H1 (cell line): ENCODE measurements at regions not wholly inside any gene's neighbourhood (a gene's known extent, or its start where the extent isn't known, plus 50 kb on each side); places are given as distances from the start of the nearest gene placed in this dataset.

Experiments
- CTCF ChIA-PET: fragments of 300-600 bp; sonication (Branson Sonifier 250); formaldehyde crosslinking; loops from one replicate; lab custom pipeline; 2021; ENCODE audit not compliant: partially characterized antibody; lab: Charles Lee
- POLR2A ChIA-PET: fragments of 300-600 bp; sonication (Branson Sonifier 250); formaldehyde crosslinking; loops from one replicate; lab custom pipeline; 2021; ENCODE audit warnings: inconsistent platforms; ENCODE audit not compliant: partially characterized antibody; lab: Charles Lee
- DNase-seq, 2 experiments: peaks; one replicate each; pipeline versions ENCODE4 v3.0.0 to v3.0.0-alpha.2; 2010 to 2022; ENCODE audit warnings: low spot score in 2 of 2, low read depth in 1 of 2, mixed read lengths in 1 of 2
- FAIRE-seq: peaks from 2 replicates; lab custom pipeline; 2011; peaks lifted over from hg19 to GRCh38; lab: Jason Lieb, UNC
- H2AFZ ChIP-seq: 2 replicates; pipeline ENCODE4 v1.8.1; 2012; ENCODE audit warnings: low read length, inconsistent platforms
- H2AK5ac ChIP-seq: 2 replicates; pipeline ENCODE4 v1.6.1; 2013; ENCODE audit warnings: low read depth, low read length
- H2BK120ac ChIP-seq: replicated peaks from 2 replicates; pipeline ENCODE3; 2013; ENCODE audit warnings: low read depth, low read length, inconsistent platforms
- H2BK12ac ChIP-seq: 2 replicates; pipeline ENCODE4 v1.6.1; 2013; ENCODE audit warnings: low read depth, low read length
- H2BK15ac ChIP-seq: 2 replicates; pipeline ENCODE4 v1.6.1; 2013; ENCODE audit warnings: low read length
- H2BK20ac ChIP-seq: 2 replicates; pipeline ENCODE4 v1.6.1; 2013; ENCODE audit warnings: low read length
- H2BK5ac ChIP-seq: 2 replicates; pipeline ENCODE4 v1.6.1; 2013; ENCODE audit warnings: low read depth, low read length
- H3K14ac ChIP-seq: 2 replicates; pipeline ENCODE4 v1.6.1; 2013; ENCODE audit warnings: inconsistent platforms; ENCODE audit not compliant: insufficient read length
- H3K18ac ChIP-seq: 2 replicates; pipeline ENCODE4 v1.6.1; 2013; ENCODE audit warnings: low read length; ENCODE audit errors: extremely low read depth
- H3K23ac ChIP-seq: 2 replicates; pipeline ENCODE4 v1.6.1; 2013; ENCODE audit warnings: inconsistent platforms; ENCODE audit not compliant: insufficient read length
- H3K23me2 ChIP-seq: 2 replicates; pipeline ENCODE4 v1.6.1; 2013; ENCODE audit warnings: low read depth, low read length
- H3K27ac ChIP-seq: 2 replicates; pipeline ENCODE4 v1.6.1; 2011; ENCODE audit warnings: low read depth, low read length, inconsistent platforms
- H3K27me3 ChIP-seq, 4 experiments: replicated peaks in 1 of 4; 1 replicate in 1 of 4; 2 replicates in 3 of 4; pipeline versions ENCODE4 v1.6.1 to v1.8.1; 2011 to 2013; ENCODE audit warnings: low read length in 3 of 4, mild to moderate bottlenecking in 3 of 4, inconsistent platforms in 2 of 4, mixed read lengths in 2 of 4, moderate library complexity in 1 of 4; ENCODE audit not compliant: control insufficient read depth in 3 of 4, insufficient read depth in 3 of 4; ENCODE audit errors: extremely low read depth in 1 of 4
- H3K36me3 ChIP-seq, 4 experiments: 2 replicates each; pipeline versions ENCODE4 v1.6.1 to v1.8.1; 2011 to 2013; ENCODE audit warnings: mild to moderate bottlenecking in 4 of 4, low read length in 3 of 4, moderate library complexity in 2 of 4, control low read depth in 1 of 4, inconsistent platforms in 1 of 4; ENCODE audit not compliant: insufficient read depth in 4 of 4, control insufficient read depth in 2 of 4
- H3K4ac ChIP-seq: replicated peaks from 2 replicates; pipeline ENCODE3; 2013; ENCODE audit warnings: low read length, low read depth, mixed read lengths, inconsistent platforms; ENCODE audit not compliant: insufficient read length
- H3K4me1 ChIP-seq, 4 experiments: replicated peaks in 1 of 4; 1 replicate in 1 of 4; 2 replicates in 3 of 4; pipeline versions ENCODE4 v1.6.1 to v1.8.1; 2011 to 2013; ENCODE audit warnings: low read length in 3 of 4, inconsistent platforms in 2 of 4, mixed read lengths in 1 of 4; ENCODE audit not compliant: insufficient read depth in 4 of 4, control insufficient read depth in 3 of 4
- H3K4me2 ChIP-seq, 2 experiments: 2 replicates each; pipeline versions ENCODE4 v1.6.1 to v1.8.1; 2011 to 2013; ENCODE audit warnings: low read depth in 2 of 2, low read length in 2 of 2, control low read depth in 1 of 2, inconsistent platforms in 1 of 2, mild to moderate bottlenecking in 1 of 2; ENCODE audit not compliant: insufficient read depth in 1 of 2
- H3K4me3 ChIP-seq, 4 experiments: fragments of 200-600, 300-600 bp in 1 of 4; sonication (generic), shearing (Covaris generic), sonication (Bioruptor Twin) in 1 of 4; 2 replicates each; pipeline versions ENCODE4 v1.5.1 to v1.8.1; 2011 to 2016; ENCODE audit warnings: low read length in 4 of 4, low read depth in 3 of 4, control low read depth in 2 of 4, inconsistent platforms in 2 of 4, mild to moderate bottlenecking in 2 of 4, mixed read lengths in 1 of 4, moderate library complexity in 1 of 4; ENCODE audit not compliant: insufficient read depth in 2 of 4; ENCODE audit errors: extremely low read depth in 1 of 4
- H3K56ac ChIP-seq: replicated peaks from 2 replicates; pipeline ENCODE3; 2013; ENCODE audit warnings: low read depth, mild to moderate bottlenecking, mixed read lengths, low read length, inconsistent platforms; ENCODE audit not compliant: insufficient read length
- H3K79me1 ChIP-seq: 2 replicates; pipeline ENCODE4 v1.6.1; 2013; ENCODE audit warnings: low read depth, low read length, control low read depth
- H3K79me2 ChIP-seq, 2 experiments: 2 replicates each; pipeline versions ENCODE4 v1.6.1 to v1.8.1; 2012 to 2013; ENCODE audit warnings: low read length in 2 of 2, mild to moderate bottlenecking in 2 of 2, inconsistent platforms in 1 of 2; ENCODE audit not compliant: insufficient read depth in 2 of 2, control insufficient read depth in 1 of 2
- H3K9ac ChIP-seq, 4 experiments: replicated peaks in 1 of 4; 1 replicate in 1 of 4; 2 replicates in 3 of 4; pipeline versions ENCODE4 v1.6.1 to v1.8.1; 2011 to 2013; ENCODE audit warnings: low read depth in 3 of 4, low read length in 3 of 4, control low read depth in 2 of 4, mild to moderate bottlenecking in 2 of 4, moderate library complexity in 2 of 4, inconsistent platforms in 1 of 4; ENCODE audit errors: extremely low read depth in 1 of 4
- H3K9me3 ChIP-seq, 2 experiments: 2 replicates each; pipeline versions ENCODE4 v1.6.1 to v1.8.1; 2012 to 2013; ENCODE audit warnings: mild to moderate bottlenecking in 2 of 2, moderate library complexity in 2 of 2, control low read depth in 1 of 2, inconsistent platforms in 1 of 2, low read depth in 1 of 2, low read length in 1 of 2, mixed read lengths in 1 of 2; ENCODE audit not compliant: insufficient read depth in 2 of 2
- H4K20me1 ChIP-seq, 2 experiments: replicated peaks in 1 of 2; 2 replicates each; pipeline versions ENCODE3 to v1.8.1; 2011 to 2013; ENCODE audit warnings: inconsistent platforms in 2 of 2, low read length in 2 of 2, mild to moderate bottlenecking in 1 of 2; ENCODE audit not compliant: insufficient read depth in 2 of 2, control insufficient read depth in 1 of 2
- H4K5ac ChIP-seq: 2 replicates; pipeline ENCODE4 v1.6.1; 2013; ENCODE audit warnings: low read length, low read depth, mixed read lengths, inconsistent platforms; ENCODE audit not compliant: insufficient read length
- H4K8ac ChIP-seq: 2 replicates; pipeline ENCODE4 v1.8.0; 2013; ENCODE audit warnings: mild to moderate bottlenecking, moderate library complexity, low read length, inconsistent platforms; ENCODE audit not compliant: insufficient read depth; ENCODE audit errors: extremely low read depth
- H4K91ac ChIP-seq: replicated peaks from 2 replicates; pipeline ENCODE3; 2013; ENCODE audit warnings: low read length, mixed read lengths, inconsistent platforms; ENCODE audit not compliant: insufficient read length
- ASH2L ChIP-seq: fragments of 200-600, 300-600 bp; sonication (generic); IDR thresholded peaks from one replicate; pipeline ENCODE4 v1.7.1; 2017; ENCODE audit warnings: low read length
- CREB1 ChIP-seq: IDR thresholded peaks from 2 replicates; pipeline ENCODE4 v1.6.1; 2012; ENCODE audit warnings: inconsistent platforms
- EZH2 ChIP-seq: fragments of 200-600 bp; sonication (generic); IDR thresholded peaks from 2 replicates; pipeline ENCODE4 v1.7.1; 2012; ENCODE audit warnings: low read depth, mild to moderate bottlenecking, moderate library complexity, low read length, inconsistent platforms; ENCODE audit not compliant: severe bottlenecking
- GABPA ChIP-seq: IDR thresholded peaks from 2 replicates; pipeline ENCODE4 v1.6.1; 2011; ENCODE audit warnings: mild to moderate bottlenecking, low read length, moderate library complexity, borderline replicate concordance; ENCODE audit not compliant: insufficient read depth
- GTF2F1 ChIP-seq: IDR thresholded peaks from 2 replicates; pipeline ENCODE4 v1.6.1; 2012; ENCODE audit warnings: low read depth, low read length, improper control_type of control experiment, borderline replicate concordance
- KDM1A ChIP-seq: fragments of 200-600, 300-600 bp; sonication (generic); IDR thresholded peaks from 2 replicates; pipeline ENCODE4 v1.7.1; 2016; ENCODE audit warnings: mild to moderate bottlenecking, low read length, borderline replicate concordance
- RBBP5 ChIP-seq: IDR thresholded peaks from 2 replicates; pipeline ENCODE4 v1.7.1; 2012; ENCODE audit warnings: low read depth, mild to moderate bottlenecking, inconsistent platforms, low read length, moderate library complexity, borderline replicate concordance
- SAP30 ChIP-seq: fragments of 300-600 bp; sonication (generic); IDR thresholded peaks from 2 replicates; pipeline ENCODE4 v1.7.1; 2012; ENCODE audit warnings: low read length, moderate library complexity, mild to moderate bottlenecking, inconsistent platforms; ENCODE audit not compliant: insufficient read depth, insufficient replicate concordance
- ZNF274 ChIP-seq: IDR thresholded peaks from 2 replicates; pipeline ENCODE4 v1.7.0; 2012; ENCODE audit warnings: low read length, borderline replicate concordance; ENCODE audit errors: extremely low read depth
- WGBS, 2 experiments: shearing (Covaris generic) in 1 of 2; methylation state at CpG; one replicate each; pipeline versions ENCODE4 v1.1.6 to v1.1.7; 2013 to 2015; ENCODE audit warnings: low lambda C conversion rate in 2 of 2, mixed read lengths in 2 of 2, inconsistent platforms in 1 of 2, low coverage in 1 of 2, missing lambda C conversion rate in 1 of 2; ENCODE audit not compliant: insufficient replicate concordance in 2 of 2, insufficient coverage in 1 of 2, insufficient read length in 1 of 2; ENCODE audit errors: extremely low coverage in 1 of 2, missing lambda C conversion rate in 1 of 2; 5-methylcytosine and 5-hydroxymethylcytosine counted together
- TF ChIP-seq, protein P1 (sequence below): IDR thresholded peaks from 2 replicates; pipeline ENCODE4 v1.6.1; 2011; ENCODE audit warnings: low read depth, mild to moderate bottlenecking, low read length; ENCODE audit not compliant: insufficient read depth

DNA sequence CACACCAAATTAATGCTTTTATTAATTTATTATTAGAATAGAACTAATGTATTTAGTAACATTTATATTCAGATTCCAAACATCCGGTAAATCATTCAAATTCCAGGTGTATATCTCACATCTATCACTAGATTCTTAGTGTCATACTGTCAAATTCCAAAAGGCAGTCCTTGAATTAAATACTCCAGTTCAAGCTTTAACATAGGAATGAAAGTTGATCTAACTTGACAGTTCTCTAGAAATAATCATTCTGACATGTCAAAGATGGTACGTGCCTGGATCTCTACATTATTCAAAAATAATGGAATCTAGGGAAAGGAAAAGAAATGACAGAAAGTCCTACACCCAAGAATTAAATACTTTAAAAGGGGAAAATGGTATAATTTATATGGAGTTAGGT, 1161.5 kb downstream of the PCDH9 start:
- no peak overlapping the region for H2BK12ac ChIP-seq
- no peaks in the 10 kb centered on the region for H3K9me3 ChIP-seq
- H3K4me2 ChIP-seq: no peak overlapping the region
- no peak overlapping the region for H3K4ac ChIP-seq
- DNase-seq (no peak), FAIRE-seq (no peak)
- H2AFZ ChIP-seq: no peak overlapping the region
- no peak overlapping the region for H3K27ac ChIP-seq
- ChIA-PET POLR2A (no interaction called here), CTCF (no interaction called here)
- H3K14ac ChIP-seq: no peak overlapping the region
- H3K4me3 ChIP-seq: no peak overlapping the region
- no peaks in the 10 kb centered on the region for H3K4me1 ChIP-seq
- H3K36me3 ChIP-seq: no peaks in the 10 kb centered on the region
- H3K23me2 ChIP-seq: no peaks in the 10 kb centered on the region
- no peak overlapping the region for H4K5ac ChIP-seq
- no peak overlapping the region for H3K18ac ChIP-seq
- no peaks in the 10 kb centered on the region for H4K20me1 ChIP-seq
- TF ChIP-seq ZNF274 (no peak), EZH2 (no peak), GABPA (no peak), KDM1A (no peak), ASH2L (no peak), GTF2F1 (no peak), SAP30 (no peak), CREB1 (no peak), RBBP5 (no peak)
- TF ChIP-seq, protein P1, sequence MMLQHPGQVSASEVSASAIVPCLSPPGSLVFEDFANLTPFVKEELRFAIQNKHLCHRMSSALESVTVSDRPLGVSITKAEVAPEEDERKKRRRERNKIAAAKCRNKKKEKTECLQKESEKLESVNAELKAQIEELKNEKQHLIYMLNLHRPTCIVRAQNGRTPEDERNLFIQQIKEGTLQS: no peak
- H2AK5ac ChIP-seq: no peak overlapping the region
- no peak overlapping the region for H4K8ac ChIP-seq
- H3K27me3 ChIP-seq: no peaks in the 10 kb centered on the region
- no peak overlapping the region for H2BK20ac ChIP-seq
- H4K91ac ChIP-seq: no peak overlapping the region
- H3K79me2 ChIP-seq: no peaks in the 10 kb centered on the region
- H3K79me1 ChIP-seq: no peaks in the 10 kb centered on the region
- 97% methylated on average over 2 of the region's 2 CpGs; no CpG with 5 or more reads in 1 of the 2 experiments for WGBS, 2 experiments
- H3K56ac ChIP-seq: no peak overlapping the region
- H2BK120ac ChIP-seq: no peak overlapping the region
- no peak overlapping the region for H2BK15ac ChIP-seq
- no peak overlapping the region for H2BK5ac ChIP-seq
- no peak overlapping the region for H3K23ac ChIP-seq
- no peak overlapping the region for H3K9ac ChIP-seq
